ENCODE measurements at regions not wholly inside any gene's neighbourhood (a gene's known extent, or its start where the extent isn't known, plus 50 kb on each side); places are given as distances from the start of the nearest gene placed in this dataset.

DNA sequence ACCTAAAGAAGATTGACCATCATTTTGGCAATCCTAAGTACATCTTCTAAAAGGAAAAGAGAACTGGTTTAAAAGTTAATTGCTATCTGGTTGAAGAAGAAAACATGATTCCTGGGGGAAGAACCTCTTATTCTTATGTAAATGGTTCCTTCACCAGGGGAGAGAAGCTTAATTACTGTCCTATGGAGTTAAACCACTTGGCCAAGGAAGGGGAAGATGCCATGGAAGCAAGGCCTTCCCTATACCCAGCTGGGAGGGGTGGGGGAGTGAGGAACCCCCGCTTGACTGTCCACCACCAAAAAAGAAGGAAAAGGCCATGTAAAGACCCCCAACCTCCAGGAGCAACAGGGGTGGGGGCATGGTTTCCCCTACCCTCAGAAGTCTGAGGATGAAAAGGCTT is 962.1 kb downstream of the GRIK2 start:
- no peak for ATAC-seq
- Histone ChIP-seq H3K4me3 (ENCODE audit: low read depth in 2 of 2, low read length in 2 of 2) (no peak overlapping the region), H3K4me1 (ENCODE audit: control insufficient read depth, insufficient read depth, low read length) (no peaks in the 10 kb centered on the region), H3K9me3 (ENCODE audit: control insufficient read depth, insufficient read depth, low read depth, low read length) (no peaks in the 10 kb centered on the region), H3K36me3 (ENCODE audit: control insufficient read depth, insufficient read depth, low read length) (no peaks in the 10 kb centered on the region), H3K27me3 (ENCODE audit: control insufficient read depth, insufficient read depth, low read length) (no peaks in the 10 kb centered on the region), H3K27ac (ENCODE audit: low read length) (no peak overlapping the region)
- in situ Hi-C loops (cut with HindIII; ENCODE audit: low pct_unique_long_range_greater_than_20kb, low sequenced_read_pairs) (no loop called here), intact Hi-C loops (cut with micrococcal nuclease; ENCODE audit: unreplicated experiment) (no loop called here)
- BruUV-seq (replicated peaks) = no TSS peak
- ChIA-PET POLR2A (no interaction called here), CTCF (no interaction called here)
- TF ChIP-seq SIN3A (IDR thresholded peaks at IDR 0.05; ENCODE audit: borderline replicate concordance, insufficient read depth, low read depth, low read length) = no peak
- TF ChIP-seq POLR2AphosphoS5 (IDR thresholded peaks at IDR 0.05; ENCODE audit: low read depth, low read length) = no peak
- TF ChIP-seq, protein P1, sequence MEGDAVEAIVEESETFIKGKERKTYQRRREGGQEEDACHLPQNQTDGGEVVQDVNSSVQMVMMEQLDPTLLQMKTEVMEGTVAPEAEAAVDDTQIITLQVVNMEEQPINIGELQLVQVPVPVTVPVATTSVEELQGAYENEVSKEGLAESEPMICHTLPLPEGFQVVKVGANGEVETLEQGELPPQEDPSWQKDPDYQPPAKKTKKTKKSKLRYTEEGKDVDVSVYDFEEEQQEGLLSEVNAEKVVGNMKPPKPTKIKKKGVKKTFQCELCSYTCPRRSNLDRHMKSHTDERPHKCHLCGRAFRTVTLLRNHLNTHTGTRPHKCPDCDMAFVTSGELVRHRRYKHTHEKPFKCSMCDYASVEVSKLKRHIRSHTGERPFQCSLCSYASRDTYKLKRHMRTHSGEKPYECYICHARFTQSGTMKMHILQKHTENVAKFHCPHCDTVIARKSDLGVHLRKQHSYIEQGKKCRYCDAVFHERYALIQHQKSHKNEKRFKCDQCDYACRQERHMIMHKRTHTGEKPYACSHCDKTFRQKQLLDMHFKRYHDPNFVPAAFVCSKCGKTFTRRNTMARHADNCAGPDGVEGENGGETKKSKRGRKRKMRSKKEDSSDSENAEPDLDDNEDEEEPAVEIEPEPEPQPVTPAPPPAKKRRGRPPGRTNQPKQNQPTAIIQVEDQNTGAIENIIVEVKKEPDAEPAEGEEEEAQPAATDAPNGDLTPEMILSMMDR (IDR thresholded peaks at IDR 0.05) = no peak
- no peak for TF ChIP-seq TCF7L2 (IDR thresholded peaks at IDR 0.05; ENCODE audit: low read depth, low read length)
- TF ChIP-seq, protein P2, sequence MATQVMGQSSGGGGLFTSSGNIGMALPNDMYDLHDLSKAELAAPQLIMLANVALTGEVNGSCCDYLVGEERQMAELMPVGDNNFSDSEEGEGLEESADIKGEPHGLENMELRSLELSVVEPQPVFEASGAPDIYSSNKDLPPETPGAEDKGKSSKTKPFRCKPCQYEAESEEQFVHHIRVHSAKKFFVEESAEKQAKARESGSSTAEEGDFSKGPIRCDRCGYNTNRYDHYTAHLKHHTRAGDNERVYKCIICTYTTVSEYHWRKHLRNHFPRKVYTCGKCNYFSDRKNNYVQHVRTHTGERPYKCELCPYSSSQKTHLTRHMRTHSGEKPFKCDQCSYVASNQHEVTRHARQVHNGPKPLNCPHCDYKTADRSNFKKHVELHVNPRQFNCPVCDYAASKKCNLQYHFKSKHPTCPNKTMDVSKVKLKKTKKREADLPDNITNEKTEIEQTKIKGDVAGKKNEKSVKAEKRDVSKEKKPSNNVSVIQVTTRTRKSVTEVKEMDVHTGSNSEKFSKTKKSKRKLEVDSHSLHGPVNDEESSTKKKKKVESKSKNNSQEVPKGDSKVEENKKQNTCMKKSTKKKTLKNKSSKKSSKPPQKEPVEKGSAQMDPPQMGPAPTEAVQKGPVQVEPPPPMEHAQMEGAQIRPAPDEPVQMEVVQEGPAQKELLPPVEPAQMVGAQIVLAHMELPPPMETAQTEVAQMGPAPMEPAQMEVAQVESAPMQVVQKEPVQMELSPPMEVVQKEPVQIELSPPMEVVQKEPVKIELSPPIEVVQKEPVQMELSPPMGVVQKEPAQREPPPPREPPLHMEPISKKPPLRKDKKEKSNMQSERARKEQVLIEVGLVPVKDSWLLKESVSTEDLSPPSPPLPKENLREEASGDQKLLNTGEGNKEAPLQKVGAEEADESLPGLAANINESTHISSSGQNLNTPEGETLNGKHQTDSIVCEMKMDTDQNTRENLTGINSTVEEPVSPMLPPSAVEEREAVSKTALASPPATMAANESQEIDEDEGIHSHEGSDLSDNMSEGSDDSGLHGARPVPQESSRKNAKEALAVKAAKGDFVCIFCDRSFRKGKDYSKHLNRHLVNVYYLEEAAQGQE (IDR thresholded peaks at IDR 0.05; ENCODE audit: insufficient read depth in 1 of 2, low read depth in 2 of 2, low read length in 1 of 2) = no peak
- DNase-seq (ENCODE audit: low read depth, low spot score) = no peak

DNA sequence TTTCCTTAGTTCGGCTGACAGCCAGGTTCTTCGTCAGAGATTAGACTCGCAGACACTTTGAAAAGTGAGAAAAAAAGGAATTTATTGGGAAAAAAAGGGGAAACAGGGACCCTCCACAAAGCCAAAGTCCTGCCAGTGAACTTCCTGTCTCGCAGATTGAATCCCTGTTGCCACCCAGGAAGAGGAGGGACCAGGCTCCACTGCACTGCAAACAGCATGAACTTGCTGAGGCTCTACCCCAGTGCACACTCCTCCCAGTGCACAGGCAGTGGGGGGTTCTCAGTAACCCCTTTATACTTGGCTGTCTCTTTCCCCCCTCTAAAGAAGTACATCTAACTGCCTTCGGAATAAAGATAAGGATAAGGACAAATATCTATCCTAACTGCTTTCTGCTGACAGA is 959.0 kb downstream of the GRIK2 start:
- H3K27me3 ChIP-seq (ENCODE audit: control insufficient read depth, insufficient read depth, low read length) = no peaks in the 10 kb centered on the region
- no TSS peak for BruUV-seq (replicated peaks)
- intact Hi-C loops (cut with micrococcal nuclease; ENCODE audit: unreplicated experiment) (no loop called here), in situ Hi-C loops (cut with HindIII; ENCODE audit: low pct_unique_long_range_greater_than_20kb, low sequenced_read_pairs) (no loop called here)
- no peaks in the 10 kb centered on the region for H3K36me3 ChIP-seq (ENCODE audit: control insufficient read depth, insufficient read depth, low read length)
- TF ChIP-seq POLR2AphosphoS5 (IDR thresholded peaks at IDR 0.05; ENCODE audit: low read depth, low read length) = no peak
- TF ChIP-seq, protein P2 (IDR thresholded peaks at IDR 0.05; ENCODE audit: insufficient read depth in 1 of 2, low read depth in 2 of 2, low read length in 1 of 2) = no peak
- ATAC-seq = no peak
- DNase-seq (ENCODE audit: low read depth, low spot score) = no peak
- H3K4me1 ChIP-seq (ENCODE audit: control insufficient read depth, insufficient read depth, low read length) = no peaks in the 10 kb centered on the region
- no peaks in the 10 kb centered on the region for H3K9me3 ChIP-seq (ENCODE audit: control insufficient read depth, insufficient read depth, low read depth, low read length)
- no peak overlapping the region for H3K27ac ChIP-seq (ENCODE audit: low read length)
- no peak overlapping the region for H3K4me3 ChIP-seq (ENCODE audit: low read depth in 2 of 2, low read length in 2 of 2)
- CTCF ChIA-PET = no interaction called here
- POLR2A ChIA-PET = no interaction called here

All from Panc1 (cell line).